GM18867 (cell line): ENCODE measurements at regions not wholly inside any gene's neighbourhood (a gene's known extent, or its start where the extent isn't known, plus 50 kb on each side); places are given as distances from the start of the nearest gene placed in this dataset.

ENCODE experiments used
- ATAC-seq: cut with Tn5 transposase; IDR thresholded peaks from one replicate; pipeline ENCODE4 v1.9.1; 2021; ENCODE audit warnings: mild to moderate bottlenecking, moderate library complexity; ENCODE audit not compliant: unreplicated experiment

DNA sequence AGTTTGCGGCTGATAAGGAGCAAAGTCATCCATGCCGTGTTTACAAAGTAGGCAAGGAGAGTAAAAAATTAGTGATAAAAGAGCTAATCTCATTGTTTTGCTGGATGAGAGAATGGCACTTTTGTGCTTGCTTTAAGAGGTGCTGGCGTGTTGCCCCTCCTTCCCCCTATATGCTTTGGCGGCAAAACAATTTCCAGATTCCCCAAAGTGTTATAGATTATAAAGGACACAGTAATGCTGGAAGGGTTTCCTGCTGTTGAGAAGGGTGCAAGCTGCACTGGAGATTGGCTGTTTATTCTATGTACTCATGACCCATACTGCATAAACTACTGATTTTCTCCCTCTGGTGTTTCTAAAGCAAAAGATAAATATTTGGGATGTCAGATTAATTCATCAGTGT is 338.9 kb upstream of the MAP3K7 start:
- no peak for ATAC-seq

DNA sequence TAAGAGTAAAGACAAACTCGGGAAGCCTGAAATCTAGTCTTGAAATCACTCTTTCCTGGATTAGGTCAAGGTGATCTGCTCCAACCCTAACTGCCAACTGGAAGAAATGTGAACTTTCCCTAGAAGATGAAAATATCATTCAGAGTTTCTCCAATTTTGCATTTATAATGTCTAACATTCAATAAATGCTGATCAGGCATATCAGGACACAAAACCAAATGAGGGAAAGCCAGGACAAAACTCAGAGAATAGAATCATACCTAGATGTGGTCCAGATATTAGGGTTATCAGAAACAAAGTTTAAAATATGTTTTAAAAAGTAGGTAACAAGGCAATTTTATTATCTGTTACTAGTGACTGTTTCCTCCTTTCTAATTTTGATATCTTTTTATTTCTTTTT is 335.5 kb upstream of the MAP3K7 start:
- no peak for ATAC-seq

DNA sequence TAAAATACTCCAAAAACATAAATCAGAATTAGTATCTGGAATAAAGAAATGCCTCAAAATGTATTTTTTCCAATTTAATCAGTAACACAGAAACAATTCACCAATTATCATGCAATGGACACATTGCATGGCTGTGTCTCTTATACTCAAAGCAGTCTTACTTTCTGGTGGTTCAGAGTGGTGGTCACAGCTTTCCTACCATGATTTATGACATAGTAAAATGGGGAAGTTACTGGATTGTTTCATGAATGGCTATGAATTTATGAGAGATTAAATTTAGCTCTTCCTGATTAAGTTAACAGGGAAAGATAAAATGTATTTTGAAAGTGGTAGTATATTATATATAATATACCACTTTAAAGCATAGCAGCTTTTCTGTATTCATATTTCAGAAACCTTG is 331.5 kb upstream of the MAP3K7 start:
- no peak for ATAC-seq

DNA sequence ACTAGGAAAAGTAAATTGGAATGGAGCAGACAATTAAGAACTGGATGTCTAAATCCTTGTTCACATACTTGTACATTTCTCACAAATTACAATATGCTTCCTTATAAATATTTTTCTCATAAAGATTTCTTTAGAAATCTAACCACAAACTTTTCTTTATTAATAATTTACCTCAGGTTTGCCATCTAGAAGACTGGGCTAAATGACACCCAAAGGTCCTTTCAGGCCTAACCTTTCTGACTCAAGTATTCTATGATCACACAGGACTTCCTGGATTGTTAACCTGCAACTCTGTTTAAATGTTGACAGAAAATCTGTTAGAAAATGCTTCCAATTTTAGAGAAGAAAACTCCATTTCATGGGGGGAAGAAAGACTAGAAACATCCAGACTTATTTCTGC is 330.5 kb upstream of the MAP3K7 start:
- ATAC-seq: no peak

DNA sequence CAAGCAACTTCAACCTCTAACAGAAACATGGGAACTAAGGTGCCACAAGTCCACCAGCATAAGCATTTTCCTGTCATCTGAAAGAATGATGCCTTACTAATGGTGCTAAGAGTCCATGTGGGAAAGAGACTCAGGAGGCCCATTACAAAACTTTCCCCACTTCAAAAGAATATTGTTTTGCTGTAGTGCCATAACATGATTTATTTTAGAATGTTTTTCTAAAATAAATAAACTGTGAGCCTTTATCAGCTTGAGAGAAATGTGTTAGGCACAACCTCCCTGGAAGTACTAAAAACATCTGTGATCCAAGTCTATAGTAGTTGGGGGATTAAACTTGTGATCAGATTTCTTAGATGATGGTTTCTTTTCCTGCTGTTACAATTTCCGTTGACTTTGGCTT is 330.1 kb upstream of the MAP3K7 start:
- no peak for ATAC-seq

DNA sequence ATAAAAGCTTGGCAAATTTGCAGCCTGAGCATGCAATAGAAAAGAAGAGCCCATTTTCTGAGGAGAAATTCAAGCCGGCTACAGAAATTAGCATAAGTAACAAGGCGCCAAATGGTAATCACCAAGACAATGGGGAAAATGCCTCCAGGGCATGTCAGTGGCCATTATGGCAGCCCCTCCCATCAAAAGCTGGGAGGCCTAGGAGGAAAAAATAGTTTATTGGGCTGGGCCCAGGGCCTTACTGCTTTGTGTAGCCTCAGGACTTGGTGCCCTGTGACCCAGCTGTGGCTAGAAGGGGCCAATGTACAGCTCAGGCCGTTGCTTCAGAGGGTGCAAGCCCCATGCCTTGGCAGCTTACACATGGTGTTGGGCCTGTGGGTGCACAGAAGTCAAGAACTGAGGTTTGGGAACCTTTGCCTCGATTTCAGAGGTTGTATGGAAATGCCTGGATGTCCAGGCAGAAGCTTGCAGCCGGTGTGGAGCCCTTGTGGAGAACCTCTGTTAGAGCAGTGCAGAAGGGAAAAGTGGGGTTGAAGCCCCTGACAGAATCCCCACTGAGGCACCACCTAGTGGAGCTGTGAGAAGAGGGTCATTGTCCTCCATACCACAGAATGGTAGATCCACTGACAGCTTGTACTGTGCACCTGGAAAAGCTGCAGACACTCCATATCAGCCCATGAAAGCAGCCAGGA is 328.5 kb upstream of the MAP3K7 start:
- no peak for ATAC-seq

DNA sequence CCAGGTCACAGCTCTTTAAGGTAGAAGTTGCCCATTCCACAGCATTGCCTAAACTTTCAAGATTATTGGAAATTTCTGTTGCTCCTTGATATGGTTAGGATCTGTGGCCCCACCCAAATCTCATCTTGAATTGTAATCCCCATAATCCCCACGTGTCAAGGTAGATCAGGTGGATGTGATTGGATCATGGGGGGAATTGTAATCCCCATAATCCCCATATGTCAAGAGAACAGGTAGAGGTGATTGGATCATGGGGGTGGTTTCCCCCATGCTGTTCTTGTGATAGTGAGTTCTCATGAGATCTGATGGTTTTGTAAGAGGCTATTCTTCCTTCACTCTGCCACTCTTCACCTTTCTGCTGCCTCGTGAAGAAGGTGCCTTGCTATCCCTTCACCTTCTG is 327.4 kb upstream of the MAP3K7 start:
- no peak for ATAC-seq

DNA sequence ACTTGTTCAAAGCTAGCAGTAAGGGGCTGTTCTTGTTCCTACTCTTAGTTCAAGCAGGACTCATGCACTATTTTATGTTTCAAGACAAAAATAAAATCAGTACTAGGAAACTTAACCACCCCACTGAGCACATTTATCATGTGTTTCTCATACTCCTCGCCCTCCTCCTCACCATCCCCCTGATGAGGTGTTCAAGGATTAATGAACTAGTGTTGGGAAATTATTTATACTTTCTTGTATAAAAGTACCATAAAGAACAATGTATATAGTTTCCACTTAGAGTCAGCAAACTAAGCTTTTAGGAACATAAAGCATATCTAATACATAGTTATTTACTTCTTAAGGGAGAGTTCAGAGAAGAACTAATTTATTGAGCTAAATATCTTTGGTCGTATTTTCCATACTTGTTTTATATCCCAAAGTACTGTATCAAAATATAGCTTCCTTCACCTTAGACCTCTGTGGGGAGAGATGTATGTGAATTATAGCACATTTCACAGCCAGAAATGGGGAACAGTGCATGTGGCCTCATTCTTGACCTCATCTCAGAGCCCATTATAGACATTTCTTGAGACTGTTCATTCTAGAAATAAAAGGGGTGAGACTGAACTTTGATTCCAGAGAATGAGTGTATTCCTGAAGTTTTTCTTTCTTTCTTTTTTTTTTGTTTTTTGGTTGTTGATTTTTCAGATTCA is 326.5 kb upstream of the MAP3K7 start:
- no peak for ATAC-seq

DNA sequence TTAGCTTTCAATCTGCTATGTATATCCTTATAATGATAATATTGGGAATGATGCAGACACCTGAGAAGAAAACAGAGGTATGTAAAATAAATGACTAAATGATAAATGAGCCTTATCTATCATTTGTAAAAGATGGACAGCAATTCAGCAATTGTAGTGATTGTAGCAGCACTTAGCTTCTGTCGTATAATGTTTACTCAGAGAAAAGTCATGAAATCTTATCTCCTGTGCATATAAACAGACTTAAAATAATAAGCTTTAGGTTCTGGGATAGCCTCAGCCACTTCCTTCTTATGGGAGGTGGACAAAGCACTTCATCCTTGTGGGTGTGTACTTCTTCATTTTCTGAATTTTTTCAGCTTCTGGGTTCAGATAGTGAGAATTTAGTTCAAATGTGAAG is 324.8 kb upstream of the MAP3K7 start:
- ATAC-seq: no peak

DNA sequence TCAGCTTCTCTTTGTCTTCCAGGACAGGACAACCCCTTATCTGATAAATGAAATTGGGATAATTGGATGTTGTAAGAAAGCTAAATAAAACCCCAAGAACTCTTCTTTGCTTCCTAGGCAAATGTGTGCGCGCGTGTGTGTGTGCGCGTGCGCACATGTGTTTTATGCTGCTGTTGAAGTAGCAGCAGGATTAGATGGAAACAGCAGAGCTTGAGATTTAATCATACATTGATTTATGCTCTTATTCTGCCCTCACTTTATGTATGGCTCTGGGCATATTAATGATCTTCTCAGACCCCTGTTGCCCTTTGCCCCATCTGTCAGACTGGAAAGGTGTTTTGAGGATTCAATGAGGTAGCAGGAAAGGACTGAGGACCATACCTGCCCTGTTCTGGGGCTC is 324.0 kb upstream of the MAP3K7 start:
- no peak for ATAC-seq

DNA sequence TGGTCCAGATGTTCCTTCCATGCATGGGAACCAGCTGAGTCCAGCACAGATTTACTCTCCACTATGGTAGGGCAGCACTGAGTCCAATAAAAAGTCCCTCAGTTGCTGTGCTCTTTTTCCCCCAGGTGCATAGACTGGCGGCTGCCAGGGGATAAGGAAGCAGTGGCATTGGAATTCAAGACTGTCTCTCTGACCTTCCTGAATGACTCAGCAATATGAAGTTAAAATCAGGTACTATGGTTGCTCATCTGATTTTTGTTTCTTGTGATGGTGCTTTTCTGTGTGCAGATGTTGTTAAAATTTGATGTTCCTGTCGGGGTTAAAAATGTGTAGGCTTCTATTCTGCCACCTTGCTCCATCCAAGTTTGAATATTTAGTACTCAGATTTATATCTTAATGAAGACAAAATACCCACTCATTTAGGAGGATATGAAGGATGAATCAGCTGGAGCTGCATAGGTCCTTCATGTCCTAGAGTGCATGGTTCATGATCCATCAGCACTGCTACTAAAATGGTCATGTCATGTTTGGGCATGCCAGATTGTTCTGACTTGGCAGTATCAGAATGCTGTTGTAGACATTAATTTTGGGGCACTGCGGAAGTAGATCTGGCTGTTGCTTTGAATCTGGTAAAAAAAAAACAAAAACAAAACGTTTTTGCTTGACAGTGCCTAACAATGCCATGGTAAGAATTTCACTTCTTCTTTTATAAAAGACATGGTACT is 321.2 kb upstream of the MAP3K7 start:
- peak; percentile 80 for ATAC-seq

DNA sequence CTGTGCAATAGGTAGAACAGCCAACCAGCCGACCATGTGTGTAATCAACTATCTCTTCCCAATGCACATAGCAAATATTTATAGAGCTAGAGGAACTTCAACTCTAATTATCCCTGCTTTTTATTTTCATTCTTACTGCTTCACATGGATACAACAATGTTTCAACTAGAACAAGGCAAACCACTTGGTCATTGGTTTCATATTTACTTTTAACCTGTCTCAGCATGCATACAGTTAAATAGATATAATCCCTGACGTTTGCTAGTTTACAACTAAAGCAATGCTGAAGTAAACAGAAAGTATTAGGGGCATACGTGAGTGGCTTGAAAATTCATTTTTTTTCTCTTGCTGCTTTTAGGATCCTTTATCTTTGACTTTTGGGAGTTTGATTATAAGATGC is 318.5 kb upstream of the MAP3K7 start:
- ATAC-seq: no peak

DNA sequence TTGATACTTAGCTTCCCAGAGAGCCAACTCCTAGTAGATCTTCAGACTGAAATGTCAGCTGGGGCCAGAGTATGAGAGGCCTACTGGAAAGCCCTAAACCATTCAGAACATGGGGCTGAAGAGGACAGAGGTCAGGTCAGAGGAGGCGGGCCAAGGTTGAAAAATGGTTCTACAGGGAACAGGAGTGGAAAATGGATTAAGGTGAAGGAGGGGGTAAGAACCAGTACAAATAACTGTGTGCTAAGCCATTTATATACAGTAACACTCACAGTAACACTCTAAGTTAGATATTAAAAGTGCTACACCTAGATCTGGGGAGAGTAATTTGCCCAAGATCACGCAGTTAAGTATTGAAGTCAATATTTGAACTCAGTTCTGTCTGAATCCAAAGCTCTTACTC is 313.2 kb upstream of the MAP3K7 start:
- ATAC-seq: no peak

DNA sequence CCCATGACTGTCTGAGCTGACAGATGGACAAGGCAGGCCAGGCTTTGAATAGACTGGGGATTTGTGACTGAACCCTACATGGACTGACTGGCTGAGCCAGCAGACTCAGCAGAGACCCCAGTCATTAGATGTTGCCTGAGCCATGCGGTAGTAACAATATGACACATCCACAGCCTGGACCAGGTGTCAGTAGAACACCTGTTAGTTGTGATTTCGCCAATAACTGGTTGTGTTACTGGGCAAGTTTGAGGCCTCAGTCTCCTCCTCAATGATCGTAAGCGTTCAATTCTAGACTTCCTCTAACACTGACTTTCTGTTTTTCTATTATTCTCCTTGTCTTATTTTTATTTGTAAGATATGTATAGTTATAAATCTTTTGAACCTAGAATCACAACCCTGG is 311.9 kb upstream of the MAP3K7 start:
- peak; percentile 54 for ATAC-seq

DNA sequence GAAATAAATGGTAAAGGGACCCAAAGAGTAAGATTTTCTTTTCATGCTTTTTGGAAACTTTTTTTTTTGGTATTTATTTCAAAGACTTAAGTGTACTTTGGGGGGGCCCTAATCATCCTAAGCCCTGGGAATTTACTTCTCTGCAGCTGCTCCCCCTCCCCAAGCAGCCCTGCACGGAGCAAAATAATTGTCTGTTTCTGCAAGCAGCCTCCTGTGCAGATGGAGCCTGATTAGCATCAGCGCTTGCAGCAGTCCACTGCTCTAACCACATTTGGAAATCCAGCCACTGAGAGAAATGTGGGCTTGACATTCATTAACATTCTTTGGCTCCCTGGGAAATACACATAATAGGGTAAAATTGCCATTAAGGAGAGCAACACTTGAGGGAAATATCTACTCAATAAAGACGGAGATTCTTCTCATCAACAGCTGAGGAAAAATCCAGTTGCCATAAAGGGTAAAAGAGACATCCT is 309.2 kb upstream of the MAP3K7 start:
- no peak for ATAC-seq

DNA sequence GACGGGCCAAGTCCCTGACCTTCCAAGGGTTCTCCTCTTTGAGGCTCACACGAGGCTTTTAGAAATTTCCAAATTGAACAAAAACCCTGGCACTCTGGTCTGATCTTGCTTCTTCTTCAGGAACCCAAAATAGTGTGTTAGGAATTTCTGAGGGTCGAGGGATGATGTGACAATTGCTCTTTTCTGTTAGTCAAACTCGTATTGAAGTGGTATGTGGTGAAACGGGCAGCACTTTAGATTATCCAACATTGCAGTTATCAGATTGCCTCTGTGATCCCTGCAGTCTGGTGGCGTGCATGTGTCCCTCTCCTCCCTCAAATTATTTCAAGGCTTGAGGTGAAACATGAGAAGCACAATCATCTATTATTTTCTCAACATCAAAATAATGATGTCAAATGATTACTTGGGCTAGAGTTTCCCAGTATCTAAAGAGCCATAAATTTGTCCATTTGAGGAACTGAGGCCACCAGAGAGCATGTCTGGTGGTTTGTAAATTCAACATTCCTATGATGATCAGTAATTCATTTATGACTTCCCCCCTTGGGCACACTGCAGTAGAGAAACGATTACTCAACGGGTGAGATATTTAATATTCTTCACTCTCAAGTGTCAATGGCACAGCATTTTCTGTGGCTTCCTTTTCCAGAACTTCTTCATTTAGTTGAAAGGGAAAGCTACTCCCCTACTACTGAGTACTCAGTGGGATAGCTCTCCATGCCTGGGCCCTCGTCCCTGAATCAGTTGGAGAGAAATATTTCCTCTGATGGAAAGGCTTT is 308.6 kb upstream of the MAP3K7 start:
- ATAC-seq: no peak

DNA sequence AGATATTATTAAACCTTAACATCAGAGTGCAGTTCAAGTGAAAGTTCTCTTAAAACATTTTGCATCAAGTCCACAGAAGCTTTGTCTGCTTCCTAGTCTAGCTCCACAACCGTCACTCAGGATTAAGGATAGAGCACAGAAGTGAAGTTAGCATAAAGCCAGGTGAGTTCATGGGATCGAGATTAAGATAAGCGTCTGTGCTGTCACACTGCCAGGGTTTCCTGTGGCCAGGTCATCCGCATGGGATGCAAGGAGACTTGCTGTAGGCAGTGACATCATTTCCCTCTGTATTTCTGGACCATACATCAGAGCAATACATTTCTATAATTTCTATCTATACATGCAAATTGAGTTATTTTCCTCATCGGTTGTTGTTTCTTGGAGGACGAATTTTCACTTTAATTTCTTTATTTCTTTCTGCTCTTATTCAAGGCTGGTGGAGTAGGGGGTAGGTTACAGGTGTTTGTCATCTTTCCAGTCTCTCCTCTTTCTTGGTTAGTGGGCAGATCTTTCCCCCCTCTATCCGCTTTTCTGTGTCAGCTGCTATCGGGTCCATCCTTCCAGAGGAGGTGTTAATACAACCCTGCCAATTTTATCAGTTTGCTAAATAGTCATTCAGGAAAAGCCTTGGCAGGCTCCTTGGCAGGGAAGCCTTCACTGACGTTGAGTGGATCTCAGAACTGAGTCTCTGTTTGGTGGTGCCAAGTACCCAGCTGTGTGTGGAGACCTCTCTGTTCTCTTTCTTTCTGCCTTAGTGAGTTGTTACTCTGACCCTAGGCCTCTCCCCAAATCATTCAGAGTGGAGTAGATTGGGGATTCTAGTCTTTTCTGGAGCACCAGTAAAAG is 307.6 kb upstream of the MAP3K7 start:
- ATAC-seq: no peak

DNA sequence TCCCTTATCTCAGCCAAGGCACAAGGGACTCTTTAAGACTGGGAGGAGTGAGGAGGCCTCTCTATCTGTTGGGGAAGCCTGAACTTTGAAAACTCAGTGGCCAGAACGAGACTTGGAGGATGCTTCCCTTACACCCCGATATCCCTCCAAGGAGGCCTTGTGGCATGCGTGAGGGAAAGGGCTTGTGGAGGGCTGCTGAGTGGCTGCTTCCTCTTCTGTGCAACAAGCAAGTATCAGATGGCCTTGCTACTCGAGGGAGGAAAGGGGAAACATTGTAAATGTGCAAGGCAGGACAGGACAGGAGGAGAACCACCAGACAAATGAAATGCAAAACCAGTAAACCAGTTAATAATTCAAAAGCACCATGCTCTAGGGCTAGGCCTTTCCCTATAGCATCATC is 306.5 kb upstream of the MAP3K7 start:
- ATAC-seq: no peak

DNA sequence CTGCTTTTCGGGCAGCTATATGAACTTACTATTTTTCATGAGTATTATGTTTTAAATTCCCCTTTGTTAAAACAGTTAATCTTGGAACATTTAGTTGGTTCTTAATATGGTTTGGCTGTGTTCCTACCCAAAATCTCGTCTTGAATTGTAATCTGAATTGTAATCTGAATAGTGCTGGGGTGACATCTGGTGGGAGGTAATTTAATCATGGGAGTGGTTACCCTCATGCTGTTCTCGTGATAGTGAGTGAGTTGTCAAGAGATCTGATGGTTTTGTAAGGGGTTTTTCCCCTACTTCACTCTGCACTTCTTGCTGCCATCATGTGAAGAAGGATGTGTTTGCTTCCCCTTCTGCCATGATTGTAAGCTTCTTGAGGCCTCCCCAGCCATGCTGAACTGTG is 305.4 kb upstream of the MAP3K7 start:
- no peak for ATAC-seq

DNA sequence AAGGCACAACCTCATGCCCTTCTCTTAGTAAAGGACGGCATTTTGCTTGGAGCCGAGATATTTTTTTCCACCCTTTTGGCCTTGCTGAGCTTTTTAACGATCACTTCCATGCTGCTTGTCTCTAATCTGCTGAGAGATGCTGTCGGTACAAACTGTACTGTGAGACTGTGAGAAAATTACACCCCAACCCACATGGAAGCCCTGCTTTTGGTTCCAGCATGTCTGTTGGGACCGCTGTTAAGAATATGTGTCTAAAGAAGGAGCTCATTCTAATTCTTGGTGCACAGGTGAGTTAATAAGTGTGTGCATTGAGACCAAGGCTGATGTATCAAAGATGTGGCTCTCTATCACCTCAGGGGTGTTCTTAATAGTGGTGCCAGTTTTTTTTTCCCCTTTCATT is 304.5 kb upstream of the MAP3K7 start:
- no peak for ATAC-seq
